ENCODE measurements at regions not wholly inside any gene's neighbourhood (a gene's known extent, or its start where the extent isn't known, plus 50 kb on each side); places are given as distances from the start of the nearest gene placed in this dataset.

- no peak for DNase-seq
These were observed 78.3 kb downstream of the PSMG1 start for GRCh38 chr21:39104911-39105310.

GRCh38 chr21:39103689-39104088 lies 79.6 kb downstream of the PSMG1 start:
- no peak for DNase-seq

DNA sequence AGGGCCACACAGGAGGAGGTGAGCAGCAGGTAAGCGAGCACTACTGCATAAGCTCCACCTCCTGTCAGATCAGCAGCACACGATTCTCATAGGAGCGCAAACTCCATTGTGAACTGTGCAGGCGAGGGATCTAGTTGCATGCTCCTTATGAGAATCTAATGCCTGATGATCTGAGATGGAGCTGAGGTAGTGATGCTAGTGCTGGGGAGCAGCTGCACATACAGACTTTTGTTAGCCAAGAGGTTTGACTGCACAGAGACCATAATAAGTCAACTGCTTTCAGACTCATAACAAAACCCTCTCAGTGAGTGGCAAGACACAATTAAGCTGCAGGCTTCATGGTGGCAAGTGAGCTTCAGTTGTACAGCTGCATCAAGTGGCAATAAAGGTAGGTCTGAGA lies 83.4 kb downstream of the PSMG1 start:
- no peak for DNase-seq

DNA sequence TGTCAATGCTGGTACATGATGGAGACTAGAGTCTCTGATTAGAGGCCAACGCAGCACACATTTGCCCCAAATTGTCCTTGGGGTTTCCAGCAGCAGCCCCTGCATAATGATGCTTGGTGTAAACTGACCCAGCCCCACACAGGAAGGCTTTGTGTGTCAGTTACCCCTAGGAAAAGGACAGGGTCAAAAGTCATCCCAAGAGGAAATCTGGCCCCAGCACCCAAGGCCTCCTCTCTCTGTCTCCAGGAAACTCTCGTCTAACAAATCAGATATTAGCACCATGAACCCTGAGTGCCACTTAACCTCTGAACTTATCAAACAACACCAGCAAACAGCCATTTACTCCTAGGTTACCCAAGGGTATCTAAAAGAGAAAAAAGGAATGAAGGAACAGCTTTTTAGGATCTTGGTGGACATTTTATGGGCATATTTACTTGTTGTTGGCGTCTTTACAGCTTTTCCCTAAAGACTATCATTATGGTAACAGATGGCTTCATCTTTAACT lies 84.5 kb downstream of the PSMG1 start:
- DNase-seq = no peak

GRCh38 chr21:39097981-39098380 lies 85.3 kb downstream of the PSMG1 start:
- DNase-seq = no peak

DNA sequence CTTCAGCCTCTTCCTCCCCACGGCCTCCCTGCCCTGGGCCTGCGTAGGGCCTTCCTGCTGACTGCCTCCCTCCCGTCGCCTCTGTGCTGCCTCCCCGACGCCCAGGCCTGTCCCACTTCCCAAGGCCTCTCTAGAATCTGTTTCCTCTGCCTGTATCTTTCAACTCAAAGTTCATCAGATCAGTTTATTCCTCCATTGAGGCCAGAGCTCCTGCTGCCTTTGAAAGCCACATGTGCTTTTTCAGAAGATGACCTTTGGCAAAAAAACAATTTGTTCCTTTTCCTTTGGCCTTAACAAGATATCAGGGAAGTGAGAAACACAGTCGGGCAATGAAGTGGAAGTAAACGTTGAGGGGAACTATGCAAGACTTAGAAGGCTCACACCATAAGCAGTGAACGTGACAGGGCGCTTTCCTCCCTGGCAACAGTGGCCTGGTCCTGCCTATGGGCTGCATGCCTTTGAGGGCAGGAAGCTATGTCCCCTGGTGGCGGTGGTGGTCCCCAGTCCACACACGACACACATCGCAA lies 85.9 kb downstream of the PSMG1 start:
- no peak for DNase-seq

- no peak for DNase-seq
These were observed 86.5 kb downstream of the PSMG1 start for GRCh38 chr21:39096754-39097153.

- no peak for DNase-seq
These were observed 87.6 kb downstream of the PSMG1 start for GRCh38 chr21:39095681-39096080.

DNA sequence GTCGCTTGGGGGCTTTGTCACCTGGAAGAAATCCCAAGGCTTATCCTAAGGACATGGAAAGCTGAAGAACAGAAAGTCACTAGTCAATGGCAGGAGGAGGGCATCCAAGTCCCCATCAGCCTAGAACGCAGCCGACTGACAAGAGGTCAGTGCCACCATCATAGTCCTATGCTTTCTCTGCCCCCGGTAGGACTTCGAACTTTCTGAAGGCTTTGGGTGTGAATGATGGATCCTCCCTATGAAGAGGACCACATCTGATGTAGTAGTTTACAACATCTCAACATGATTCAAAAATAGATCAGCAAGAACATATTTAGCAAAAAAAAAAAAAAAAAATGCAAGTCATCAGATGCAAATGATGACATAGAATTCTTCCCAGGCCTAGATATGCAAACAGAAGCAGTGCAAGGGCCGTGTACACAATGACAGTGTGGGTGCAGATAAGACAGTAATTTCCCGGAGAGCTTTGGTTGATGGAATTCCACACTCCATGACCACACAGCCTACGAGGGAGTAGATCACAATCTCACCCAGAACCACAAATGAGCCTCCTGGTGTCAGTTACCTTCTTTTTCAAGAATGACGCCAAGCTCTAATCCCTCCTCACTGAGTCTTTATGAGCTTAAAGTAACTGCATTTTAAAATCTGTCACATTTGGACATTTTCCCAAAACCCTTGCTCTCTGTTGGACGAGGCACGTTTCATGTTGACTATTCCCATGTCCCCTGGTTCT lies 88.2 kb downstream of the PSMG1 start:
- peak; percentile 68 for DNase-seq

DNA sequence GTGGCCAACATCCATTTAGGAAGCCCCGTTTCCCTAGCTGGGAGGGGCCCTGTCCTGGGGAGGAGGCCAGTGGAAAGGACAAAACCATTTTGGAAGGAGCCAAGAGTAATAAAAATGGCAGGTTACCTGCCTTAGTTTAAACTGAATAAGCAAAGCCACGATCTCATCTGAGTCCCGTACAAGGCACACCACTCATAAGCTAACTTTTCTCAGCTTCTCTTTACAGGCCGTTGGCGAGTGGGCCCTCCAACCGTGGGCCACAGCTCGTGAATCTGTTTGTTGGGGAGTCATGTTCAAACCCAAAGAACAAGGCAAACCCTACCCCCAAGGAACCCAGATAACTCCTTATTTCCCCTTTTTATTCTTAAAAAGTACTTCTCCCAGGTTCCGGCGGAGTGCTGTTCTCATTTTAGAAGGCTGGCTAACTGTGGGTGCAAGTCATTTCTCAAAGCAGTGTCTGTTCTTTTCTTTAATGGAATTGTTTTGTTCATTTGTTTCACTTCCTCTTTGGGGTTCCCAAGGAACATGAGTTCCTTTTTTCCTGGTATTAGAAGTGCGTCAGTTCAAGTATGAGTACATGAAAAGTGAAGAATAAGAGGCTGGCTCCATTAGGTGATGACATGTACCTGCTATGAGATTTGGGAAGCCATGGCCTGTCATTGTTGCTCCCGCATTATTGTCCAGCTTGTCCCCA lies 89.0 kb downstream of the PSMG1 start:
- DNase-seq = no peak

- DNase-seq = no peak
These were observed 89.7 kb downstream of the PSMG1 start for GRCh38 chr21:39093526-39093925.

DNA sequence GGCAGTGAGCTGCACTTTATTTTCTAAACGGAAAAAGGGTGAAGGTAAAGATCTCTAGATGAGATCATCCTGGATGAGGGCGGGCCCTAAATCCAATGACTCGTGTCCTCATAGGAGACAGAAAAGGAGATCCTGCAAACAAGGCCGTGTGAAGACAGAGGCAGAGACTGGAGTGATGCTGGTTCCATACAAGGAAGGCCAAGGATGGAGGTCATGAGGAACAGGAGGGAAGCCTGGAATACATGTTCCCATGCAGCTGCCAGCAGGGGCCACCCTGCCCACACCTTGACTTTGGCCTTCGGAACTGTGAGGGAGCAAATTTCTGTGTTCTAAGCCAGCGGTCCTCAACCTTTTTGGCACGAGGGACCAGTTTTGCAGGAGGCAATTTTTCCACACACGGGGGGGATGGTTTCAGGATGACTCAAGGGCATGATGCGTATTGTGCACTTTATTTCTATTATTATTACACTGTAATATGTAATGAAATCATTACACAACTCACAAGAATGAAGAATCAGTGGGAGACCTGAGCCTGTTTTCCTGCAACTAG lies 94.3 kb downstream of the PSMG1 start:
- peak; percentile 14 for DNase-seq

DNA sequence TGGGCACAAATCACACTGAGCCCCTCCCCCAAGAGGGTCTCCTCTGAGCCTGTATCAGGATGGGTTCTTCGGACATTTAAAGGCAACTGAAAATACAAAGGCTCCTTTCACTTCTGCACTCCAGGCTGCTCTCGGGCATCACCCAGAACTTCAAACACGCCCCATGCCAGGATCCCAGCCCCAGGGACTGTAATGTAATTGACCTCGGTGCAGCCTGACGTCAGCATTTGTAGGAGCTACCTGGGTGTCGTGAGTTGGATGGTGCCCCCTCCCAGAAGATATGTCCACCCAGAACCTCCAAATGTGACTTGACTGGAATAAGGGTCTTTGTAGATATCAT lies 95.2 kb downstream of the PSMG1 start:
- no peak for DNase-seq

GRCh38 chr21:39087238-39088030 lies 95.8 kb downstream of the PSMG1 start:
- no peak for DNase-seq

DNA sequence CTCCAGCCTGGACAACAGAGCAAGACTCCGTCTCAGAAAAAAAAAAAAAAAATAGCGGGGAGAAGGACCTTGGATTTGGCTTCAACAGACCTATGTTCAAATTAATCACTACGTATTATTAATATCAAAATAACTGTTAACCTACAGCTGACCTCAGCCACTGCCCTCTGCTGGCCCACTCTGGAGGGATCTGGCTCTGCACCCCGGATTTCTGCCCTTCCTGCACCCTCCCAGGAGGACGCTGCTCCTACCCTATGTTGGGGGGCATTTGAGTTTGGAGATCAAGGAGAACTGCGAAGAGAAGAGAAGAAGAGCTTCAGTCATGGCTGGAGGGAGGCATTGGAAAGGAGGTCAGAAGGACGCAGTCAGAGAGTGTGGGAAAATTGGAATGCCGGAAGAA lies 96.7 kb downstream of the PSMG1 start:
- no peak for DNase-seq

- DNase-seq = no peak
These were observed 97.3 kb downstream of the PSMG1 start for GRCh38 chr21:39085843-39086405.

DNA sequence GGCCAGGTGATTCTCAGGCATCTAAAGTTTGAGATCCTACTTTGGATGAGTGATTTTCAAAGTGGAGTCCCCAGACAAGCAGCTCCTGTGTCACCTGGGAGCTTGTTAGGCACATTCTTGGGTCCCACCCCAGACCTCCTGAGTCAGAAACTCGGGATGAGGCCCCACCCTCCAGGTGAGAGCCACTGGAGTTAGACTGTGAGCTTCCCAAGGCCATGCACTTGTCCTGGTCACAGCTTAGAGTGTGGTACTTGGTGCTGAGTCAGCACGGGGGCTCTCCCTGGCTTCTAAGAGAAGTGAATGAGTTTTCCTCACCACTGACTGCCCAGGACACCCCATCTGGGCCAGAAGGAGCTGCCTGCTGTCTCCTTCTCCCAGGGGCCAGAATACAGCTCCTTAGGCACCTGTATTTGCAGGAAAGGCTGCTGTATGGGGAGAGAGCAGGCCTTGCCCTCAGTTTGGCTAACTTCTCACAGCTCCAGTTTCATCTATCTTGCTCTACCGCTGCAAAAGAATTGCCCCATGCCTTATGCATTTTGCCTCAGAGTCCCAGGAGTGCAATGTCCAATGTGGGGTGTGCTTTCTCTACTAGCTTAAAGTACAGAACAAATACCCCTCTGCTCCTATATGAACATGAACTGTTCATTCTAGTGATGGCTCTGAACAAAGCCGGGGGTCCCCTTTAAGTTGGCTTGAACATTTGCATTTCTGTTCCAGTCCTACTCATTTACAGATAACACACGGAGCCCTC lies 98.1 kb downstream of the PSMG1 start:
- no peak for DNase-seq

DNA sequence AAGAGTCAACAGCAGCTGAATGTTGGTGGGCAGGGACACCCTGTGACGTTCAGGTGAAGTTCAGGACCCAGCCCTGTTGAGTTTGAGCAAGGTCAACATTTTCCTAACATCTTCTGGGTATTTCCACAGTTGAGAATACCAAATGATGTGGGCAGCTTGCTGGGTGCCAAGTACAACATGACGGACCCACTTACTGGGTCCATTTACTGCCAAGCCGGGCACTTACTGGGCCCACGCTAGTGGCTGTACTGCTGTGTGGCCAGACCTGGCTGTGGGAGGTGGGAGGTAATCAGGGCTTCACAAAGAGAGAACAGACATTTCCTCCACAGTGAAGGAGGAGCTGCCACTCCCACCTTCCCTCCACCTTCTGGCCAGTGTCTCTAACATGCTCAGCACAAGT lies 99.2 kb downstream of the PSMG1 start:
- DNase-seq = no peak

DNA sequence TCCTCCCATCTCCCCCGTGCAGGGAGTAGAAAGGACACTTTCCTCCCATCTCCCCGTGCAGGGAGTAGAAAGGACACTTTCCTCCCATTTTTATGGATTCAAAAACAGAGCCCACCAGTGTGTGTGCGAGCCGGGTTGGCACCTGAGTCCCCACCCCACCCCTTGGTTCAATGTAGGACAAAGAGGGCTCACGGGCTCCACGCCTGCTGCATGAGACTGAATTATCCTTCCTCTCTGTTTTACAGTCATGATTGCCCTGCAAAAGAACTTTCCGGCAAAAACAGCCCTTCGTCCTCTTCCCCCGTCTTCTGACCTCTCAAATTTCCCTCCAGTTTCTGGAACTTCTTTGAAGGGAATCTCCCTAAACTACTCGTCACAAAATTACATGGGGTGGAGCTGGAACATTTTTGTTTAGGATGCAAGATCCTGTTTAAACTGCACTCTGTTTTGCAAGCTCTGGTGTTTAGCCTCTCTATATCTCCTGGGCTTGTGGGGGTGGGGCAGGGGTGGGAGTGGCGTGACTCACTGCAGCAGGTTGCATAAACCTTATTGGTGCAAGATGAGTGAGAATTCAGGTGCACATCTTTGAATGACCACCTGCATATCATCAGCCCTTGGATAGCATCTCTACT lies 99.8 kb downstream of the PSMG1 start:
- DNase-seq = no peak

DNA sequence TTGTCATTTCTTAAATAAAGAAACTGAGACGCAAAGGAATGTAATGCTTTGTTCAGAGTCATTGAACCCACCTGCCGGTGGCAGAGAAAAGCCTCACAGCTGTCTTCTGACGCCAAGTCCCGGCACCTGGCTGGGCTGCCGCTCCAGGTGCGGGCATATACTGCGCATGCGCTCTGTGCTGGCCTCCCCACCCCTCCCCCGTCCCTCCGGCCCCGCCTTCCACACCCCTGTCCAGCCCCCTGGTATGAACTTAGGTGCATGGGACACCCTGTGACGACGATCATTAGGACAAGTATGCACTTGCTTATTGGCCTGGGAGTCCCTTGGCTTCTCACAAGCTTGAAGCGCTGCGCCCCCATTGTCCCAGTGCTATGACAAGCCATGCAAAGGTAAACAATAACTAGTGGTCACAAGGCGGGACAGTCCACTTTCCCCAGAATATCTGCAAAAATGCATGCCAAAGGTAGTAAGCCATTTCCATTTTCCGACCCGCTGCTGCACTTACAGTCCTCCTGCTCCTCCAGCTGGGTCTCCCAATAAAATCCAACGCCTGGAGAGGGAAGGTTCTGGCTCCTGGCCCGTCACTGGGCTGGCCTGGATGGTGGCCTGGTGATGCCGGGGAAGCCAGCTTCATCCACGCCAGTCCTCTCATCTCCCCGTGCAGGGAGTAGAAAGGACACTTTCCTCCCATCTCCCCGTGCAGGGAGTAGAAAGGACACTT lies 100.4 kb downstream of the PSMG1 start:
- no peak for DNase-seq

- no peak for DNase-seq
These were observed 102.9 kb downstream of the PSMG1 start for GRCh38 chr21:39080366-39080765.
